ENCODE measurements at regions not wholly inside any gene's neighbourhood (a gene's known extent, or its start where the extent isn't known, plus 50 kb on each side); places are given as distances from the start of the nearest gene placed in this dataset.
"Not testable (repeated sequence)": the region's sequence is repeated elsewhere in the genome, so short reads cannot be mapped to it uniquely, and the experiment has no call there.

DNA sequence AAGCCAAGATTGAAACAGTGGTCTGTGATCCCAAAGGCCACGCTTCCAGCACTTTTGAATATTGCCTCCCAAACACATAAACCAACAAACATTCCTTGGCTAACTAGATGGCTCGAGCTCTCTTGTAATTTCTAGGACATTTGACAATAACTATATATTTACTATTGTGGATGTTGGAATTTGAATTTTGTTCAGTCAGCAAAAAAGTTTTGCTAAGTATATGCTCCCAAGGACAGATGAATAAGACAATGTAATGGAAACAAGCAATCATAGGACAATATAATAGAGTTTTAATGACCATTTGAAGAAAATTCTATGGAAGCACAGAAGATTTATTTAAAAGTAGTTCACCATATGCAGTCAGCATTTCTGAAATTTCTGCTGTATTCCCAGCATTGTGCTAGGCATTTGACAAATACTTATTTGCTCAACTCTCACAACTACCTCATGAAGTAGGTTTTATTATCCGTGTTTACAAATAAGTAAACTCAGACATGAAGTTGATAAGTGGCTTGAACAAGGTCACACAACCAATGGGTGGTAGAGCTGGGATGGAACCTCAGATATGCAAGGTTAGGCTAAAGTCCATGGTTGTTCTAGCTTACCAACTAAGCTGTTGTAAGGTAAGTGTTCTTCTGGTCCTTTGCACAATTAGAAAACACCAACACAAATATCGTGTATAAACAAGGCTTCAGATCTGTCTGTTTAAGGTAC is 205.1 kb downstream of the NUFIP1 start:
- no peak for DNase-seq (ENCODE audit: low read depth in 2 of 2)

DNA sequence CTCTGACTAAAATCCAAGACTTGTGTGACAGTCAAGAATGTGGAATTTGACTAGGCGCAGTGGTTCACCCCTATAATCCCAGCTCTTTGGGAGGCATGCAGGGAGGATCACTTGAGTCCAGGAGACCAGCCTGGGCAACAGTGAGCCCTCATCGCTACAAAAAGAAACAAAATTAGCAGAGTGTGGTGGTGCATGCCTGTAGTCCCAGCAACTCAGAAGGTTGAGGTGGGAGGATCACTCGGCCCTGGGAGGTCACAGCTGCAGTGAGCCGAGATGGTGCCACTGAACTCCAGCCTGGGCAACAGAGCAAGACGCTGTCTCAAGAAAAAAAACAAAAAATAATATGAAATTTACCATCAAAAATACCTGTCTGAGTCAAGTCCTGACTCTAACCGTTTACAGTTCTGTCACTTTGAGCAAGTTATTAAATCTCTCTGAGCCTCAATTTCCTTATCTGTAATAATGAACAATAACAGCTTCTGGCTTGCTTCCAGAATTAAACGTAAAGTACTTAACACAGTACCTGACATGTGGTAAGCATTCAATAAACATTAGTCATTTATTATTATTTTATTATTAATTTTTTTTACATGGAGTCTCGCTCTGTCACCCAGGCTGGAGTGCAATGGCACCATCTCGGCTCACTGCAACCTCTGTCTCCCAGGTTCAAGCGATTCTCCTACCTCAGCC is 204.6 kb upstream of the TSC22D1 start:
- no peak for DNase-seq (ENCODE audit: low read depth in 2 of 2)

DNA sequence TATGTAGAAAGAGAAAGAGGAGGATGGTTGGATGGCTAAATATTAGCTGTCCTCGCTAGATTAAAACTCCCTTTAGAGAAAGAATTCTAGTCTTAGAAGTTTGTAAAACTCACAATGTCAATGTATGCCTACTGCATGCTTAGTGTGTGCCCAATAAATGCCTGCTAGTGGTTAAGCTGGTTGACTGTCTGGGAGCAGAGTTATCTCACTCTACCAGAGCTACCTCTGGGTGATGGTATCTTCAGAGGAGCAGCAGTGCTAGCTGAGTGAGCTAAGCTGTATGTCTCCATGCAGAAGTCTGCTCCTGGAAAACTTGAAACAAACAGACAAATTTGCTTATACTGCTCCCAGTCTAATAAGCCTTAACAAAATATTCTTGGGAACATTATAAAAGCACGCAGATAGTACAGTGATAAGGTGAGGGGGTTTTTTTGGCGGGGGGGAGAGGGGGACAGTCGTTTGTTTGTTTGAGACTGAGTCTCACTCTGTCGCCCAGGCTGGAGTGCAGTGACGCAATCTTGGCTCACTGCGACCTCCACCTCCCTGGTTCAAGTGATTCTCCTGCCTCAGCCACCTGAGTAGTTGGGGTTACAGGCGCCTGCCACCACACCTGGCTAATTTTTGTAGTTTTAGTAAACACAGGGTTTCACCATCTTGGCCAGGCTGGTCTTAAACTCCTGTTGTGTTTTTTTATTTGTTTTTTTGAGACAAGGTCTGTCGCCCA is 202.8 kb upstream of the TSC22D1 start:
- no peak for DNase-seq (ENCODE audit: low read depth in 2 of 2)

DNA sequence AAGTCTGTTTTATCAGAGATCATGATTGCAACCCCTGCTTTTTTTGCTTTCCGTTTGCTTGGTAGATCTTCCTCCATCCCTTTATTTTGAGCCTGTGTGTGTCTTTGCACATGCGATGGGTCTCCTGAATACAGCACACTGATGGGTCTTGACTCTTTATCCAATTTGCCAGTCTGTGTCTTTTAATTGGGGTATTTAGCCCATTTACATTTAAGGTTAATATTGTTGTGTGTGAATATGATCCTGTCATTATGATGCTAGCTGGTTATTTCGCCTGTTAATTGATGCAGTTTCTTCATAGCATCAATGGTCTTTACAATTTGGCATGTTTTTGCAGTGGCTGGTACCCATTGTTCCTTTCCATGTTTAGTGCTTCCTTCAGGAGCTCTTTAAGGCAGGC is 199.2 kb upstream of the TSC22D1 start:
- not testable (repeated sequence) for DNase-seq (ENCODE audit: low read depth in 2 of 2)

DNA sequence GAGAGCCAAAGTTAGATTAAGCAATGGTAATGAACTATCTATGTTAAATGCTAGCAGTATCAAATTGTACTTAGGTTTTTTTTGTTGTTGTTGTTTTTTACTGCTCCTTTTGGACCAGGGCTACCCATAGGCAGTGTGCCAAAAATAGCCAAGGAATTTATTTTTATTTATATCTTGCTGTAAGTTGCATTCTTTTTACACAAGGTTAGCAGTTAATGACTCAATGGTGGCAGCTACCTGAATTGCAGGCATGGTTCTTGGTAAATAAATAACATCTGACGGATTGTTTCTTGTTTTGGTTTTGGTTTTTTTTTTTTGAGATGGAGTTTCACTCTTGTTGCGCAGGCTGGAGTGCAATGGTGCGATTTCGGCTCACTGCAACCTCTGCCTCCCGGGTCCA is 194.8 kb upstream of the TSC22D1 start:
- no peak for DNase-seq (ENCODE audit: low read depth in 2 of 2)

DNA sequence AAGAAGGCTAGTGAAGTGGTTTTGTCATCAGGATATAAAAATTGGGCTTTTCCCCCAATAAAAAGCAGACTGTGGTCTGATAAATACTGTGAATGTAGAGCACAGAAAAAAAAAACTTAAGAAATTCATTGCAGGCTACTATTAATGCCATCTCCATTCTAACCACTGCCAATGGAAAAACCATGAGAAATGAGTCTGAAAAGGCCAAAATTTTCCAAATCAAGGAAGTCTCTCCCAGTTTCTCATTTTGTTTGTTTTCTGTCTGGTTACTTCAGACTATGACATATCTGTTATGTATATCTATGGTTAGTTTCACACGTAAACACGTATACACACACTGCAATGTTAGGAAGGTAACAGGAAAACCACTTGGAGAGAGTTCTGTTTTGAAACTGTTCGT is 193.6 kb upstream of the TSC22D1 start:
- no peak for DNase-seq (ENCODE audit: low read depth in 2 of 2)

- DNase-seq (ENCODE audit: low read depth in 2 of 2): peak in 1 of 2 donors; percentile 1
Measured at GRCh38 chr13:44768775-44769581, 192.8 kb upstream of the TSC22D1 start.

GRCh38 chr13:44768239-44768638 is 192.1 kb upstream of the TSC22D1 start:
- peak in 1 of 2 donors; percentile 2 for DNase-seq (ENCODE audit: low read depth in 2 of 2)

DNA sequence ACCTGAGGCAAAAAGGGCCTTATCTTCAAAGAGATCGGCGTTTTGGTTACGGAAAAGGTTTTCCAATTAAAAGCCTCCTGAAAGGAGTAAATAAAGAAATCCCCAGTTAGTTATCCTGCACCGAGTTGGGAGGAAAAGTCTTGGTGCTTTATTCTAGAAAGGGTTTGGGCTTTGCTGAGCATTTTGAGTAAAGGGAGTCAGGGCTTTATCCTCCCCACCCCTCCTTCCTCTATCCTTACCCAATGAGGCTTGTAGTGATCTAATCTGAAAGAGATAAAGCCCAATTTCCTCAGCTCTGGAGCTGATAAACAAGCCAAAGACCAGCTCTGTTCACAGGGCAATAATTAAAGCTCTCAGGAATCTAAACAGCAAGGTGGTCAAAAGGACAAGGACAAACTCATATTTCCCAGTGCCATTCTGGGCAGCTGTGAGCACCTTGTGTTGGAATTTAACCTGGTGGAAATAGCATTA is 188.9 kb upstream of the TSC22D1 start:
- no peak for DNase-seq (ENCODE audit: low read depth in 2 of 2)

DNA sequence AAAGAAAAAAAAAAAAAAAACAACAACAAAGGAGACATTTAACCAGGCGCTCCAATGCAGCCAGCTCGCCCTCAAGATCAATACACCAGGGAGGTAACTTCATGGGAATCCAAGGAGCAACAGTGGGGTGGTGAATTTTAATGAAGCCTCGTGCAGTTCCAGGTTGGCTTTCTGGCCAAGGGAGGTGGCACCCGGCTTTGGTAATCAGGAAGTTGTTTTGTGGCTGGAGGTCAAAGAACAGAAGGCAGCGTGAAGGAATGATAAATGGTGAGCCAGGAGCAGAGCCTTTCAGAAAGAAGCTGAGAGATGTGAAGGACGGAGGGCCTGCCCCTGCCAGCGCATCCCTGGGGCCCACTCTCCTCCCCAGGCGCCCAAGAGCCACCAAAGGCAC is 188.2 kb upstream of the TSC22D1 start:
- no peak for DNase-seq (ENCODE audit: low read depth in 2 of 2)

GRCh38 chr13:44763615-44764301 is 187.6 kb upstream of the TSC22D1 start:
- DNase-seq (ENCODE audit: low read depth in 2 of 2): no peak

DNA sequence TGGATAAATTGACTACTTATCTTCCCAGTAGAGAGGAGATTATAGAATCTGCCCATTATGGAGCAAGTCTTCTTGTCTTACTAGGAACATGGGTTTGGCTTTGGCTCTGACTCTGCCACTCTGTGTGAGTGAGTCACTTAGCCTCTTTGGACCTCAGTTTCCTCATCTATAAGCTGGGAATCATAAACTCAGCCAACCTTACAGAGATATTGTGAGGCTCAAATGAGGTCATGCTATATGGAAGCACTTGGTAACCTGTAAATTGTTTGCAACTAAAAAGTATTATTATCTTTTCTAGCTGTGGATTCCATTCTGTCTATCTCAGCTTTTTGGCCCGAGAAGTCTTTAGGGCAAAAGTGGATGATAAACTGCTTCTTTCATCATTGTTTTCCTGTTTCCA is 186.8 kb upstream of the TSC22D1 start:
- DNase-seq (ENCODE audit: low read depth in 2 of 2): no peak

- no peak for DNase-seq (ENCODE audit: low read depth in 2 of 2)
Measured at GRCh38 chr13:44760434-44760833, 184.3 kb upstream of the TSC22D1 start.

DNA sequence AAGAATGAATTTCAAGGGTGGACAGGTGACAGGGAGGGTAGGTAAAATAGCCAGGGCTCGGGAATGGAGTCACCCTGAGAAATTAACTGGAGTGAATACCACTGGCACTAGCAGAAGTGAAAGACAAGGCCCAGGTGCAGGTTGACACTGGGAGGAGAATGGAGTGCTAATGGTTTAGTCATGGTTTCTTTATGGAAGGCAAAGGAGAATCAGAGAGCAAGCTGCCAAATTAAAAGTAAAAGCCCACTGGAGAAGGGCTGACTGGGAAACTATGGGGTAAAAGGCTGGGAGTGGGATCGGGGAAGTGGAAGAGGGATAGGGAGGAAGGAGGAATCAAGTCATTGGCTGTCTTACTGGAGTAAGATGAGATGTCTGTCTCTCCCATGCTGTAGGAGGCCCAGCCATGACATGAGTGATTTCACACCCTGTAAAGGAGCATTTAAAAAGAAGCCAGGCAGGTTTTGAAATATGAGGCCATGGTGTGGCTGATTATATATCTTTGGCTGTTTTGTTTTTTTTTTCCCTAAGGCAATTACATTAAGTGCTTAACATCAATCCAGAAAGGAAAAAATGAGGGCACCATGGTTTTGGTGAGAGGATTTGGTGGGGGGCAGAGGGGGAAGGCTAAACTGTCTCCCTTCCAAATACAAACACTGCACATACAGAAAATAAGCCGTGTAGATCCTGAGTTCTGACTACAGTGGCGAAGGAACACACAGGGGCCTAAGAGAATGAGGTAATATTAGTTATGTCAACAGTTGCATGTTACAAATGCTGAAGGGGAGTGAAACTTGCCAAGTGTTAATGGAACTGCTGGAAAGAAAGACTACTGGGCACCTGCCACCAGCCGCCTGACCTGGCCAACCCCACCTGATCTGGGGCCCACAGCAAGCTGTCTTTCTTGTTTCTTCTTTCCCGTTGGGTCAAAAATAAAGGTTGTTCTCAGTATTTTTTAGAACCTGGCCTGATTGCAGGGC is 183.5 kb upstream of the TSC22D1 start:
- DNase-seq (ENCODE audit: low read depth in 2 of 2): no peak

- DNase-seq (ENCODE audit: low read depth in 2 of 2): no peak
Measured at GRCh38 chr13:44758630-44759383, 182.7 kb upstream of the TSC22D1 start.

- no peak for DNase-seq (ENCODE audit: low read depth in 2 of 2)
Measured at GRCh38 chr13:44757671-44758070, 181.5 kb upstream of the TSC22D1 start.

DNA sequence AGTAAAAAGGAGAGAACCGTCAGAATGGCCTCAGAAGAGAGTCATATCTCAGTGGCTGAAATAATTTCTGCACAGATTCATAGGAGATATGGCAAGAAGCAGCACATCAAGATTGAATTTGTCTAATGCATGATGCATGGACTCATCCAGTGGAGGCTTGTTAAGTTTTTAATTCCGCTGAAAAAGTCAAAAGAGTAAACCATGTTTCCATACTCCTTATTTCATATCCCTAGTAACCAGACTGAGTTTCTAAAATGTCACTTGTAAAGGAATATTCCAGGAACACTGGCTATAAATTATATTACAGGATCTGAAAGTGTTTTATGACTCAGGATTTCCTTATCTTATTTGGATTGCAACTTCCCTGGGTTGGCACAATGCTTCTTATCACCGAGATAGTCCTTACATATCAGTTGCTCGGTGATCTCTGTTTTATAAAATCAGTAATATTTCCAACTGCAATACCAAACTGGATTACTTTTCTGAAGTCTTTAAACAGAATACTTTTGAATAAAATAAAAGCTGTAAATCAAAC is 180.2 kb upstream of the TSC22D1 start:
- no peak for DNase-seq (ENCODE audit: low read depth in 2 of 2)

GRCh38 chr13:44755872-44756271 is 179.7 kb upstream of the TSC22D1 start:
- no peak for DNase-seq (ENCODE audit: low read depth in 2 of 2)

DNA sequence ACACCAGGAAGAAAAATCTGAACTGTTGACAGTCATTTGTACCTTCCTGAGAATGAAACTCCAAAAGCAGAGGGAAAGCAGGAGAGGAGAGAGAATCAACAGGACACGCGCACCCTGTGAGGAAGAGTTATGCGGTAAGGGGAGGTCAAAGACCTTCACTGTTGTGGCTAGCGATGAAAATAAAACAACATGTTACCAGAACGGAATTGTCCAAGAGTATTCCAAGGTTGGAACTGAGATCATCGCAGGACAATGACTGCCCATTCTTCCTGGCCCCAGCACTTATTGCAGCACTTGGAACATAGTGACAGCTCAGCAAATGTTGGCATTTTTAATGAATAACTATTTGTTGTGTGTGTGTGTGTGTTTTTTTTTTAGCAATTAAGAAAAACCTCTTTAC is 176.0 kb upstream of the TSC22D1 start:
- no peak for DNase-seq (ENCODE audit: low read depth in 2 of 2)
